Stimulated activated CD4-positive, alpha-beta T cell treated with anti-CD3 and anti-CD28 coated beads, Interleukin-12 subunit alpha, Interleukin-12 subunit beta, amount 100 ng/mL, for 48 hours (primary cell): ENCODE measurements at regions not wholly inside any gene's neighbourhood (a gene's known extent, or its start where the extent isn't known, plus 50 kb on each side); places are given as distances from the start of the nearest gene placed in this dataset.
A peak's percentile ranks its signal among the peaks of the same experiment; 100 is the strongest.

Experiments
- DNase-seq, 3 donors: peaks; one replicate each; pipeline ENCODE4 v3.0.0-alpha.2; 2020; ENCODE audit warnings: low read depth in 2 of 3, low spot score in 1 of 3

DNA sequence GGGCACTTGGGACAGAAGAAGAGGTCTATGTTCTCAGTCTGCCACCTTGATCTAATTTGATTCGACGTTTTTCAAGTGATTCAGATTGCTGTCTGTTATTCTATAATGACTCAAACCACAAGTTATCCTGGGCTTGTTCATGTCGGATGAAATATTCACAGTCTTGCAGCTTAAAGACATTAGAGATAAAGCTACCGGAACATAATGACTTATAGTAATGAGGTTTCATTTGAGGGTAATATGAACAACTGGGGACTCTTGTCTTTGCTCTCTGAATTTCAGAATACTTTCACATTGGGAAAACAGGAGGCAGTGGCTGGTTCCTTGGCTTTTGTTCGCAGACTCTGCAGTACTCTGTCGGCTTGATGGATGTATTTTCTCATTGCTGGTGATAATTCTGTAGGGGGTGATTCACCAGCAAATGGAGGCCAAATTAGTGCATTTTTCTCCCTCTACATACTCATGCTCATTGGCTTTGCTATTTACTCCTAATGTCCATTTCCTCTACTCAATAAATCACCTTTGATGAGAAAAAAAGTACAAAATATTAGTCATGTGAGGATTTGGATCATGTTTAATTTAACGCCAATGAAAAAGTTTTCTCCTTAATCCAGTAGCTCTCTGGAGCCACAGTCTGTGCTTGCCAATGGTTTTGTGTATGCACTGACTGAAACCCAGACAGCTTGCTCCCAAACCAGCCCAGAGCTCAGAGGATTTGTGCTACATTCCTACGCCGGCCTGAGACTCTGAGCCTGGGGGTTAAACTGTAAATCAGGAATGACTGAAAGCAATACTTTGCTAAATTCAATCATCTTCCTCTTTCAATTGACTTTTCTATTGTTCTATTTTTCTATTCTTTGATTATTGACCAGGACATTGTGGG is 154.7 kb upstream of the ANKH start:
- no peak for DNase-seq

DNA sequence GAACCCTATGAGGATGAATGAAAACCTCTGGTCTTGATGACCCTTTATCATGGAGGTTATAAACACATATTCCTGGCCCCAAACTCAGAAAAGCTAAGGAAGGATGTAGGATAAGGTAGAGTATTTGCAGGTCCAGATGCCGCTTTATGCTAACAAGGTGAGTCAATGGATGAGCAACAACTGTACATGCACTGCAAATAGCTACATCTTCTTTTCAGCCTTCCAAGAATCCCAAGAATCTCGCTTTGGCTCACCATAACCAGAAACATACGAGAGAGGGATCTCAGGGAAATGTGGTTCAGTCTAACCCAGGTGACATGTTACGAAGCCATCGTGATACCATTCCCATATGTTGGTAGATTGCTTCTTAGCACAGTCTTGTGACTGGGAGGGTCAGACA is 152.3 kb upstream of the ANKH start:
- no peak for DNase-seq

- DNase-seq = no peak
Observed at GRCh38 chr5:15023266-15023665, 151.7 kb upstream of the ANKH start.

- no peak for DNase-seq
Observed at GRCh38 chr5:15021266-15022046, 149.9 kb upstream of the ANKH start.

DNA sequence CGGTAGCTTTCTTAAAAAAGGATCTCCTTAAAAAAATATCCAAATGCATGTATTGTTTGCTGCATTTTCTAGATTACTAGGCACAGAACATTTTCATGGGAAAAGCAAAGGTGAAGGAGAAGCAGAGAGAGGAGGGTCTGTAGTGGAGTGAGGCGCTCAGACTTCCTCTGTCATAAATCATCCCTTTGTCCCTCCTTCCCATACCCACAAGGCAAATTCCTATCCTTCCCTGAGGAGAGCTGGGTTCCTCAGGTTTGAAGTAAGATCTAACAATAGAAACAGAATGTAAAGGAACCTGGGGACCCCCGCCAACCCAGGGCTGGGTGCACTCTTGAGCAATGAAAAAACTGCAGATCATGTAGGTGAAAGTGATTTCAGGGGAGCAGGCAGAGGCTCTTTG is 149.2 kb upstream of the ANKH start:
- DNase-seq = no peak

DNA sequence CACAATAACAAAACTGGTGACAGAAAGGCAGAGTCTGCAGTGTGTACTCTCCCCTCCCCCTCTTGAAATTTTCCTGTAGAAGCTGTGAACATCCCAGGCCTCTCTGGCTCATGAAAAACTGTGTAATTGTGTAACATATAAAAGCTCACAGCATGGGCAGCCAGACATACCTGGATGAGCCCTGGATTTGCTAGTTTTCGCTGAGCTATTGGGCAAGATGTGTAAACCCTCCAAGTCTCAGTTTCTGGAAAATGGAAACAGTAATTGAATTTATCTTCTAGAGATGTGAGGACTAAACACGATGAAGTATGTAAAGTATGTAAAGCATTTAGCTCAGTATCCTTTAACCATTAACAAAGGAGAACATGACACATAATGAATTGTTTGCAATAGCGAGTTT is 143.2 kb upstream of the ANKH start:
- no peak for DNase-seq

- no peak for DNase-seq
Observed at GRCh38 chr5:15013654-15014463, 142.3 kb upstream of the ANKH start.

DNA sequence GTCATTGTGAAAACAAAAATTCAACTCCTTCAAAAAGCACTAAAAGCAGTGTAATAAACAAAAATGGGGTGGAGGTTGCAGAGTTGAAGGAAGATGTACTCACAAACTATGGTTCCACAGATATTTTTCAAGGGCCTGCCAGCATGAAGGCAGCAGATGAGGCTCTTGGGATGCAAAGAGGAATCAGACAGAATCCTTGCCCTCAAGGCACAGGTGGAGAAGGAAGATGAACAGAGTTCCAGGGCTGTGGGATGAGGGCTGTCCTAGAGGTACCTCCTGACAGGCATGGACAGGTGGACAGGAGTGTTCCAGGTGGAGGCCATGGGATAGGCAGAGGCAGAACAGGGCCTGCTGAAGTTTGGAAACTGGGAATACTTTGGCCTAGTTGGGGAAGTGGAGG is 140.5 kb upstream of the ANKH start:
- no peak for DNase-seq

DNA sequence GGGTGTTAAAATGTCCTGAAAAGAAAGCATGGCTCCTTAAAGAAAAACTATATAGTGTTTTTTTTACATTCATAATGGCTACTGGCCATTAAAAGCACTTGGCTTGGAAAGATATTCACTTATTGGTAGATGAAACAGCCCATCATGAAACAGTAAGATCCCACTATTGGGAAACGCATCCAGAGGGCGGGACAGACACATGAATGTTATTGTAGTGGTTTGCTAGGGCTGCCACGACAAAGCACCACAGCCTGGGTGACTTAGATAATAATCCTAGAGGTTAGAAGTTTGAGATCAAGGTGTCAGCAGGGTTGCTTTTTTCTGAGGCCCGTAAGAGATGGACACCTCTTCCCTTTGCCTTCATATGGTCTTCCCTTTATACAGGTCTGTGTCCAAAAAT is 139.4 kb upstream of the ANKH start:
- DNase-seq = no peak

- DNase-seq = no peak
Observed at GRCh38 chr5:15009420-15009819, 137.8 kb upstream of the ANKH start.

- no peak for DNase-seq
Observed at GRCh38 chr5:15008921-15009320, 137.3 kb upstream of the ANKH start.

DNA sequence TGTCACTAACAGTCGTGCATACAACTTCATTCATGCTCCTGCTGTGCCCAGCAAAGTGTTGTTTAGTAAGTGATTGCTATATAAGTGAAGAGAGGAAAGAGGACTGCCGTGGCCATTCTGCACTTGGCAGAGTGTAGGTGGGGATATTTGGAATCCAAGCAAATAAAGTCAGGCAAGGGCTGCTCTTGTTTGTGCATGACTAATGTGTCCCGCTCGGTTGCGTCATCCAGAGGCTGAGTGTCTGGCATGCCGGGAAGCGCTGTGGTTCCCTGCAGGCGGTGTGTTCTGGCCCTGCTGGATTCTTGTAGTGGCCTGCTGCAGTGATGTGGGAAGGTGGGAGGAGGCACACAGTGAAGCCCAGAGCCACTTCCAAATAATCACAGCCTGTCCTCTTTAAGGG is 136.9 kb upstream of the ANKH start:
- DNase-seq = no peak

- no peak for DNase-seq
Observed at GRCh38 chr5:15007646-15008045, 136.1 kb upstream of the ANKH start.

GRCh38 chr5:15004506-15004905 is 132.9 kb upstream of the ANKH start:
- no peak for DNase-seq

DNA sequence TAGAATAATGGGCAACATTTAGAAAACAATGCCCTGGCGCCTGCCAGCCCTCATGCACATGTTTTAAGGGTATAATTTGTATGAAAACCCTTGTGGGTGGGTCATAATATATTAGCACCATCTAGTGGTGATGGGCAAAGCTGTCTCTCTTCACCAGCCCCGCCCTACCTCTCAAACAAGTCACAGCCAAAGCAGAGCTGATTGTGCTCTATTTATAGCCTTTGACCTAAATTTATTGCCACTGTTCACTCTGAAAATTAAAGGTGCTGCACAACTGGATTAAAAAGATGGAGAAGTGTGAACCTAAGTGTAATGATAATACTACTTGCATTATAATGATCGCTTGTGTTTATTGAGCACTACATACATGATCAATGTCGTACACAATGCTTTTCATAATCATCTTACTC is 131.9 kb upstream of the ANKH start:
- peak; percentile 25 to 46 (median 34) for DNase-seq

DNA sequence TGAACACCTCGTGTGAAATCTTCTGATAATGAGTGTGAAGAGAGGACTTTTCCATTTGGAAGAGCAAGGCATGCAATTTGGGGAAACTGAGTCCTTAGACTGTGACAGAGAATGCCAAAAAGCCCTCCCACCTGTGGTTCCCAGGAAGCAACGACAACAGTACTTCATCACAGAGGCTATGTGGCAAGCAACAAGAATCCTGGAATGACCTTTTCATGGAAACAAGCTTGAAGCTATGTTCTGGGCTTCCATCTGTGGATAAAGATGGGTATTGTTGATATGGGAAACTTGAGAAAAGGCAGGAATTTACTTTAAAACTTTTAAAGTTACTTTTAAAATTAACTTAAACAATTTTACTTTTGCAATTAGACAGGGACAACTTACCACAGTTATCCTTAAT is 131.2 kb upstream of the ANKH start:
- DNase-seq = no peak

DNA sequence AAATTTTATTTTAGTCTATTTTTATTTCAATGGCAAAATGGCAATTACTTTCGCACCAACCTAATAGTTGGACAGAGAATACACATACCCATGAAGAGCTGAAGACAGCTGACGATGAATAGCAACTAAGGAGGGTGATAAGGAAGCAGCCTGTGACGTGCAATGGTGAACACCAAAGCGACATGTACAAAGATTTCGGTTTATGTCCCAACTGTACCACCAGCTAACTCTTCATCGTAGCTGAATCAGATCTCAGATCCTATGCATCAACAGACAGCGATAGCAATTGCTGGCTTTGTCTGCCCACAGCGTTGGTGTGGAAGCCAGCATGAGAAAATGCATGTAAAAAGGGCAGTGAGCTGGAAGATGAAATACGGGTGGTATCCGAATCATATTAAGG is 130.6 kb upstream of the ANKH start:
- DNase-seq = no peak

GRCh38 chr5:15001517-15001916 is 129.9 kb upstream of the ANKH start:
- DNase-seq = no peak

- DNase-seq = no peak
Observed at GRCh38 chr5:14998491-14998890, 126.9 kb upstream of the ANKH start.

- no peak for DNase-seq
Observed at GRCh38 chr5:14996997-14997396, 125.4 kb upstream of the ANKH start.

GRCh38 chr5:14995229-14995628 is 123.7 kb upstream of the ANKH start:
- no peak for DNase-seq
